ENCODE measurements at regions not wholly inside any gene's neighbourhood (a gene's known extent, or its start where the extent isn't known, plus 50 kb on each side); places are given as distances from the start of the nearest gene placed in this dataset.

DNA sequence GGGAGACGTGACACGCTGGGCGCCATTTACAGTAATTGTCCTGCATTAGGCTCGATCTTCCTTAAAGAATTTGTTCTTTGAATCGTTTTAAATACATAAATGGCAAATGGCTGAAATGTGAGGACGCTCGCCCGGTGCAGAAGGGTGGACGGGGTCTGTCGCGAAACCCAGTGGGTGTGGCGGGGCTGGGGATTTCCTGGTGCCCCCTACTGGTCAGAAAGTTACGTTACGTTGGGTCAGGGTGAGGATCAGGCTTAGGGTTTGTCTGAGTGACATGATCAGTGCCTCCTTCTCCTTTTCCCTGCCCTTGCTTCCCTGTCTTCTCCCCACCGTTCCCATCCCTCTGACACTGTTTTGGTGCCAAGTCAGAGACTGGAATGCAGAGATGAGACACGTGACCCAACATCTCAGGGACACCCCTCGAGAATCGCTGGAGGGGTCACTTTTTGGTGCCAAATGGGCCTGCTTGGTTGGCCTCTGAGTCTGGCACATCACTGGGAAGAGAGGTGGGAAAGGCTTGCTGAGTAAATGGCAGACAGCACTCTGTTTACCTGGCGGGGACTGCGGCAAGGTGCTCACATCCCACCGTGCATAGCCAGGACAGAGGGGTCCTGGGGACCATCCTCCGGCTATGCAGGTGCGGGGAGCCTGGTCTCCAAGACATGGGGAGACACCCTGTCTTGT lies 1107.6 kb downstream of the BRD1 start:
- no peaks in the 10 kb centered on the region for H3K9me2 ChIP-seq (replicated peaks; ENCODE audit: low read length)
- TF ChIP-seq EZH2phosphoT487 (IDR thresholded peaks at IDR 0.05; ENCODE audit: borderline replicate concordance, low read length) (no peak), EZH2 (IDR thresholded peaks at IDR 0.05; ENCODE audit: low read length, unreplicated experiment) (no peak)
- TF ChIP-seq, protein P1, sequence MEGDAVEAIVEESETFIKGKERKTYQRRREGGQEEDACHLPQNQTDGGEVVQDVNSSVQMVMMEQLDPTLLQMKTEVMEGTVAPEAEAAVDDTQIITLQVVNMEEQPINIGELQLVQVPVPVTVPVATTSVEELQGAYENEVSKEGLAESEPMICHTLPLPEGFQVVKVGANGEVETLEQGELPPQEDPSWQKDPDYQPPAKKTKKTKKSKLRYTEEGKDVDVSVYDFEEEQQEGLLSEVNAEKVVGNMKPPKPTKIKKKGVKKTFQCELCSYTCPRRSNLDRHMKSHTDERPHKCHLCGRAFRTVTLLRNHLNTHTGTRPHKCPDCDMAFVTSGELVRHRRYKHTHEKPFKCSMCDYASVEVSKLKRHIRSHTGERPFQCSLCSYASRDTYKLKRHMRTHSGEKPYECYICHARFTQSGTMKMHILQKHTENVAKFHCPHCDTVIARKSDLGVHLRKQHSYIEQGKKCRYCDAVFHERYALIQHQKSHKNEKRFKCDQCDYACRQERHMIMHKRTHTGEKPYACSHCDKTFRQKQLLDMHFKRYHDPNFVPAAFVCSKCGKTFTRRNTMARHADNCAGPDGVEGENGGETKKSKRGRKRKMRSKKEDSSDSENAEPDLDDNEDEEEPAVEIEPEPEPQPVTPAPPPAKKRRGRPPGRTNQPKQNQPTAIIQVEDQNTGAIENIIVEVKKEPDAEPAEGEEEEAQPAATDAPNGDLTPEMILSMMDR (conservative IDR thresholded peaks at IDR 0.05; ENCODE audit: low read depth, low read length): no peak
- H2AFZ ChIP-seq (ENCODE audit: low read length): no peak overlapping the region
- CTCF ChIA-PET: no interaction called here
- intact Hi-C loops (cut with micrococcal nuclease): no loop called here
- DNase-seq (no peak), ATAC-seq (no peak)
- H3K4me3 ChIP-seq (ENCODE audit: low read length): no peak overlapping the region
- no TSS peak for BruUV-seq (replicated peaks)
- no peaks in the 10 kb centered on the region for H3K4me1 ChIP-seq (ENCODE audit: insufficient read depth, low read length)
- no peak overlapping the region for H3K9ac ChIP-seq (ENCODE audit: low read length)
- no peaks in the 10 kb centered on the region for H4K20me1 ChIP-seq (ENCODE audit: low read length)
- H3K27me3 ChIP-seq (ENCODE audit: low read length): no peaks in the 10 kb centered on the region
- H3K27ac ChIP-seq (ENCODE audit: low read length): no peak overlapping the region
- no peaks in the 10 kb centered on the region for H3F3A ChIP-seq (ENCODE audit: low read length, unreplicated experiment)
- no peaks in the 10 kb centered on the region for H3K36me3 ChIP-seq (ENCODE audit: low read depth, low read length)
- no peak overlapping the region for H3K4me2 ChIP-seq (ENCODE audit: low read length)
- H3K9me3 ChIP-seq (ENCODE audit: low read length): no peaks in the 10 kb centered on the region
- POLR2A ChIA-PET (ENCODE audit: unreplicated experiment): no interaction called here
- H3K79me2 ChIP-seq (ENCODE audit: low read length): no peaks in the 10 kb centered on the region

DNA sequence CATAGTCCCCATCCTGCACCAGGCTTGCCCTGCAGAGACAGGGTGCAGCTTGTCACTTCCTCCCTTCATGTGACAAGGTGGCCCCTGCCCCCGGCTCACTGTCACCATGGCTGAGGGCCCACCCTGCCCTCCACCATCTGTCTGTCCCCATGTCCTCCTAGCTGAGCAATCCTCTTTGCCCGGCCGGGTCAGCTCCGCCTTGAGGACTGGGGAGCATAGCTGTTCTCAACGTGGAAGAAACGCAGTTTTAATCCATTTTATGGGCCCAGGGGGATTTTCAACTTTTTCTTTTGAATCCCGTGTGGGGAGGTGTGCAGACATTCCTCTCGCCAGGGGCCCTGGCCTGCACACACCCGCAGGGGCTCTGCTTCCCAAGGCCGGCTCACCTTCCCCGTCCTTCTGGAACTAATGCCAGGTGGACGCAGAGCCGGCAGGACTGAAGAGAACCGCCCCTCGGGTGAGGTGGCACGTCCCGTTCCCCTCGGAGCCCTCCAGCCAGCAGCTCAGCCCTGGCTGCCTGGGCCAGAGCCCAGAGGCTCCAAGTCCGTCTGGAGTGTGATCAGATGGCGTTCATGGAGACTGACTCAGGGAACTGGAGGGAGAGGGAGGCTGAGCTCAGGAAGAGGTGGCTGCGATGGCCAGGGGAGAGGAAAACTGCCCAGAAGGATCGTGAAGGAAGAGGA lies 1108.7 kb downstream of the BRD1 start:
- Histone ChIP-seq H3K9ac (ENCODE audit: low read length) (no peak overlapping the region), H3K4me3 (ENCODE audit: low read length) (no peak overlapping the region), H3K4me1 (ENCODE audit: insufficient read depth, low read length) (no peaks in the 10 kb centered on the region), H3K9me2 (replicated peaks; ENCODE audit: low read length) (no peaks in the 10 kb centered on the region), H3K27me3 (ENCODE audit: low read length) (no peaks in the 10 kb centered on the region), H3K9me3 (ENCODE audit: low read length) (no peaks in the 10 kb centered on the region), H3K4me2 (ENCODE audit: low read length) (no peak overlapping the region), H3K79me2 (ENCODE audit: low read length) (no peaks in the 10 kb centered on the region), H3K36me3 (ENCODE audit: low read depth, low read length) (no peaks in the 10 kb centered on the region), H3F3A (ENCODE audit: low read length, unreplicated experiment) (no peaks in the 10 kb centered on the region), H2AFZ (ENCODE audit: low read length) (no peak overlapping the region), H3K27ac (ENCODE audit: low read length) (no peak overlapping the region), H4K20me1 (ENCODE audit: low read length) (no peaks in the 10 kb centered on the region)
- BruUV-seq (replicated peaks): no TSS peak
- CTCF ChIA-PET: no interaction called here
- TF ChIP-seq, protein P1 (conservative IDR thresholded peaks at IDR 0.05; ENCODE audit: low read depth, low read length): no peak
- TF ChIP-seq EZH2 (IDR thresholded peaks at IDR 0.05; ENCODE audit: low read length, unreplicated experiment) (no peak), EZH2phosphoT487 (IDR thresholded peaks at IDR 0.05; ENCODE audit: borderline replicate concordance, low read length) (no peak)
- intact Hi-C loops (cut with micrococcal nuclease): no loop called here
- POLR2A ChIA-PET (ENCODE audit: unreplicated experiment): no interaction called here
- DNase-seq (no peak), ATAC-seq (no peak)

Data from PC-3 (cell line).